SH-SY5Y (cell line): ENCODE measurements at regions not wholly inside any gene's neighbourhood (a gene's known extent, or its start where the extent isn't known, plus 50 kb on each side); places are given as distances from the start of the nearest gene placed in this dataset.

Source experiments
- GATA2 ChIP-seq: IDR thresholded peaks from 2 replicates; pipeline ENCODE4 v1.6.1; 2011; ENCODE audit warnings: mild to moderate bottlenecking, low read depth, low read length
- GATA3 ChIP-seq: IDR thresholded peaks from 2 replicates; pipeline ENCODE4 v1.6.1; 2011; ENCODE audit warnings: low read depth, mild to moderate bottlenecking, low read length, moderate library complexity

GRCh38 chr4:26144526-26145155, 176.2 kb upstream of the RBPJ start:
- TF ChIP-seq GATA3 (no peak), GATA2 (no peak)
